ENCODE measurements at regions not wholly inside any gene's neighbourhood (a gene's known extent, or its start where the extent isn't known, plus 50 kb on each side); places are given as distances from the start of the nearest gene placed in this dataset.

- TF ChIP-seq CTCF (IDR thresholded peaks at IDR 0.05; ENCODE audit: low read depth, low read length, poor library complexity, severe bottlenecking) = no peak
- TF ChIP-seq EZH2phosphoT487 (IDR thresholded peaks at IDR 0.05; ENCODE audit: borderline replicate concordance, low read length) = no peak
- no peak overlapping the region for H3K27ac ChIP-seq (ENCODE audit: low read depth, low read length)
- no peaks in the 10 kb centered on the region for H3K4me1 ChIP-seq (ENCODE audit: control insufficient read depth, low read length)
- H3K36me3 ChIP-seq (ENCODE audit: control insufficient read depth, low read length) = no peaks in the 10 kb centered on the region
- H3K4me2 ChIP-seq (ENCODE audit: low read length) = no peak overlapping the region
- no peaks in the 10 kb centered on the region for H3F3A ChIP-seq (ENCODE audit: control insufficient read depth, insufficient read depth)
- H3K9me3 ChIP-seq (ENCODE audit: control insufficient read depth, insufficient read depth, low read length) = no peaks in the 10 kb centered on the region
- H3K27me3 ChIP-seq (ENCODE audit: control insufficient read depth, low read length) = no peaks in the 10 kb centered on the region
- no peak overlapping the region for H3K4me3 ChIP-seq (ENCODE audit: low read length)
- H4K20me1 ChIP-seq (ENCODE audit: control insufficient read depth, insufficient read depth, low read depth, low read length) = no peaks in the 10 kb centered on the region
- no peaks in the 10 kb centered on the region for H3K9me2 ChIP-seq (replicated peaks; ENCODE audit: control insufficient read depth, low read length)
- H3K79me2 ChIP-seq (ENCODE audit: control insufficient read depth, low read length) = no peaks in the 10 kb centered on the region
Measured at GRCh38 chr6:145539831-145540230, 195.5 kb downstream of the EPM2A start.

- H3K4me1 ChIP-seq (ENCODE audit: control insufficient read depth, low read length) = no peaks in the 10 kb centered on the region
- no peak overlapping the region for H3K27ac ChIP-seq (ENCODE audit: low read depth, low read length)
- no peaks in the 10 kb centered on the region for H4K20me1 ChIP-seq (ENCODE audit: control insufficient read depth, insufficient read depth, low read depth, low read length)
- no peaks in the 10 kb centered on the region for H3K27me3 ChIP-seq (ENCODE audit: control insufficient read depth, low read length)
- no peaks in the 10 kb centered on the region for H3K9me3 ChIP-seq (ENCODE audit: control insufficient read depth, insufficient read depth, low read length)
- H3K4me2 ChIP-seq (ENCODE audit: low read length) = no peak overlapping the region
- no peaks in the 10 kb centered on the region for H3K36me3 ChIP-seq (ENCODE audit: control insufficient read depth, low read length)
- no peaks in the 10 kb centered on the region for H3F3A ChIP-seq (ENCODE audit: control insufficient read depth, insufficient read depth)
- no peak overlapping the region for H3K4me3 ChIP-seq (ENCODE audit: low read length)
- TF ChIP-seq CTCF (IDR thresholded peaks at IDR 0.05; ENCODE audit: low read depth, low read length, poor library complexity, severe bottlenecking) = no peak
- TF ChIP-seq EZH2phosphoT487 (IDR thresholded peaks at IDR 0.05; ENCODE audit: borderline replicate concordance, low read length) = no peak
- no peaks in the 10 kb centered on the region for H3K9me2 ChIP-seq (replicated peaks; ENCODE audit: control insufficient read depth, low read length)
- H3K79me2 ChIP-seq (ENCODE audit: control insufficient read depth, low read length) = no peaks in the 10 kb centered on the region
Measured at GRCh38 chr6:145540741-145541140, 194.6 kb downstream of the EPM2A start.

- no peak overlapping the region for H3K4me3 ChIP-seq (ENCODE audit: low read length)
- no peaks in the 10 kb centered on the region for H3K36me3 ChIP-seq (ENCODE audit: control insufficient read depth, low read length)
- TF ChIP-seq CTCF (IDR thresholded peaks at IDR 0.05; ENCODE audit: low read depth, low read length, poor library complexity, severe bottlenecking) (no peak), EZH2phosphoT487 (IDR thresholded peaks at IDR 0.05; ENCODE audit: borderline replicate concordance, low read length) (no peak)
- H3K9me3 ChIP-seq (ENCODE audit: control insufficient read depth, insufficient read depth, low read length) = no peaks in the 10 kb centered on the region
- no peak overlapping the region for H3K4me2 ChIP-seq (ENCODE audit: low read length)
- no peaks in the 10 kb centered on the region for H3F3A ChIP-seq (ENCODE audit: control insufficient read depth, insufficient read depth)
- no peaks in the 10 kb centered on the region for H3K4me1 ChIP-seq (ENCODE audit: control insufficient read depth, low read length)
- H3K27me3 ChIP-seq (ENCODE audit: control insufficient read depth, low read length) = no peaks in the 10 kb centered on the region
- H3K9me2 ChIP-seq (replicated peaks; ENCODE audit: control insufficient read depth, low read length) = no peaks in the 10 kb centered on the region
- no peak overlapping the region for H3K27ac ChIP-seq (ENCODE audit: low read depth, low read length)
- H3K79me2 ChIP-seq (ENCODE audit: control insufficient read depth, low read length) = no peaks in the 10 kb centered on the region
- no peaks in the 10 kb centered on the region for H4K20me1 ChIP-seq (ENCODE audit: control insufficient read depth, insufficient read depth, low read depth, low read length)
Measured at GRCh38 chr6:145544041-145544440, 191.3 kb downstream of the EPM2A start.

- H3K4me3 ChIP-seq (ENCODE audit: low read length) = no peak overlapping the region
- no peaks in the 10 kb centered on the region for H3K9me3 ChIP-seq (ENCODE audit: control insufficient read depth, insufficient read depth, low read length)
- no peaks in the 10 kb centered on the region for H3K9me2 ChIP-seq (replicated peaks; ENCODE audit: control insufficient read depth, low read length)
- H4K20me1 ChIP-seq (ENCODE audit: control insufficient read depth, insufficient read depth, low read depth, low read length) = no peaks in the 10 kb centered on the region
- H3F3A ChIP-seq (ENCODE audit: control insufficient read depth, insufficient read depth) = no peaks in the 10 kb centered on the region
- no peak overlapping the region for H3K27ac ChIP-seq (ENCODE audit: low read depth, low read length)
- TF ChIP-seq EZH2phosphoT487 (IDR thresholded peaks at IDR 0.05; ENCODE audit: borderline replicate concordance, low read length) (no peak), CTCF (IDR thresholded peaks at IDR 0.05; ENCODE audit: low read depth, low read length, poor library complexity, severe bottlenecking) (no peak)
- no peak overlapping the region for H3K4me2 ChIP-seq (ENCODE audit: low read length)
- no peaks in the 10 kb centered on the region for H3K79me2 ChIP-seq (ENCODE audit: control insufficient read depth, low read length)
- no peaks in the 10 kb centered on the region for H3K4me1 ChIP-seq (ENCODE audit: control insufficient read depth, low read length)
- H3K27me3 ChIP-seq (ENCODE audit: control insufficient read depth, low read length) = no peaks in the 10 kb centered on the region
- no peaks in the 10 kb centered on the region for H3K36me3 ChIP-seq (ENCODE audit: control insufficient read depth, low read length)
Measured at GRCh38 chr6:145544514-145544913, 190.8 kb downstream of the EPM2A start.
